ENCODE measurements at regions not wholly inside any gene's neighbourhood (a gene's known extent, or its start where the extent isn't known, plus 50 kb on each side); places are given as distances from the start of the nearest gene placed in this dataset.

DNA sequence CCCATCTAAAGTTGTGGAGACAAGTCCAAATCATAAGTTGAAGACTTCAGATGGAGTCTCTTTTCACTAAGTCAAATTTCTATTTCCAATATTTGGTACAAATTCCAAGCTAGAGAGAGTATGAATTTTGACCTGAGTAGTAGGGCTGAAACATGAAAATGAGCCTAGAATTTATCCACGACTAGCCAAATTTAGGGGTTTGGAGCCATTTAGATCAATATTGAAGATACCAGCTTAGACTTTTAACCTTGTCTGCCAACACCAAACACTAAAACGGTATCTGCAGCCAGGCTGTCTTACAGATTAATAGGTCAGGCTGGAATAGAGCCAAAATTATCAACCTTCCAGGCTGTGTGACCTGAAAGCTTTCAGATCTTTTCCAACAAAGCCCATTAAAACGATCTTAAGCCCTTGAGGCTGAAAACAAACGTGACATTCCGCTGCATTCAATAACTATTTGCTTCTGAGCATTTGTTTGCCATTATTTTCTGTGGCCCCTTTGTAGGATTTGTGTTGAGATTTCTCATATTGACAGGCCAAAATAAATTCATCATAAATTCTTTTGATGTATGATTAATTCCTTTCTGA is 268.7 kb upstream of the DKK2 start:
- Histone ChIP-seq H3K27me3 (ENCODE audit: insufficient read depth, low read length) (no peaks in the 10 kb centered on the region), H3K4me1 (ENCODE audit: insufficient read depth, low read length) (no peaks in the 10 kb centered on the region), H3K9ac (ENCODE audit: low read depth, low read length) (no peak overlapping the region), H3K27ac (ENCODE audit: low read length) (no peak overlapping the region), H3K9me3 (ENCODE audit: insufficient read depth, low read depth, low read length) (no peaks in the 10 kb centered on the region), H3K4me3 (ENCODE audit: low read length) (no peak overlapping the region), H3K36me3 (ENCODE audit: insufficient read depth, low read depth, low read length) (no peaks in the 10 kb centered on the region)

DNA sequence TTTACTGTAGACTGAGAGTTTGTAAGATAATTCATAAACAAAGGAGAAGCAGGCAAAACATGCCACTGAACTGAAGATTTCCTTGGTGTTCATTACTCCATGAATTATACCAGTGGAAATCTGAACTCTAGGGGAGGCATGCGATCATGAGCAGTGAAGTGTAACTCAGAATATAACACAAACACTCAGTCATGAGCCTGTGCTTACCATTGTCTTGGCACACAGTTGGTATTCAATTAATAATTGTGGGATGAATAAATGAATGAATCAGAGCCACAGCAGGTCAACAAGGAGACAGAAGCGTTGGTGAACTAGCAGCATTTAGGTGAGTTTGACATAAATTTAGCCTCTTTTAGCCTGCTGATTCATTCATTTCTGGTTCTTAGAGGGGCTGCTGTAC is 263.5 kb upstream of the DKK2 start:
- H3K27ac ChIP-seq (ENCODE audit: low read length) = no peak overlapping the region
- no peak overlapping the region for H3K4me3 ChIP-seq (ENCODE audit: low read length)
- H3K36me3 ChIP-seq (ENCODE audit: insufficient read depth, low read depth, low read length) = no peaks in the 10 kb centered on the region
- no peak overlapping the region for H3K9ac ChIP-seq (ENCODE audit: low read depth, low read length)
- H3K27me3 ChIP-seq (ENCODE audit: insufficient read depth, low read length) = no peaks in the 10 kb centered on the region
- H3K4me1 ChIP-seq (ENCODE audit: insufficient read depth, low read length) = no peaks in the 10 kb centered on the region
- peaks cover 7% of the 10 kb centered on the region for H3K9me3 ChIP-seq (ENCODE audit: insufficient read depth, low read depth, low read length)

DNA sequence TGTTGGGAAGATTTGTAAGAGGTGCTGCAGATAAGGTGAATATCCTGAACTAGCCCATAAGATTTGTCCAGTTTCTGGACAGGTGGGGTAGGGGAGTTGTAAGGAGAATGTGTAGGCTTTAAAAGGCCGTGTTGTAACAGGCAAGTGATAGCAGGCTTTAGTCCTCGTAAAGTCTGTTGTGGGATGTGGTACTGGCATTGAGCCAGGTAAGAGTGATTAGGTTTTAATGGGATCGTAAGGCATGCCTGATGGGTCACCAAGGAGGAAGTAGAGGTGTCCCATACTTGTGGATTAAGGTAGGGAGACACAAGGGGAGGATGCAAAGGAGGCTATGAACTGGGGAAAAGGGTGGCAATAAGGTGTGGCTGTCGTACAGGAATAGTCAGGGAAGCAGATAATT is 256.9 kb upstream of the DKK2 start:
- Histone ChIP-seq H3K9me3 (ENCODE audit: insufficient read depth, low read depth, low read length) (peaks cover 7% of the 10 kb centered on the region), H3K9ac (ENCODE audit: low read depth, low read length) (no peak overlapping the region), H3K36me3 (ENCODE audit: insufficient read depth, low read depth, low read length) (no peaks in the 10 kb centered on the region), H3K27ac (ENCODE audit: low read length) (no peak overlapping the region), H3K4me3 (ENCODE audit: low read length) (no peak overlapping the region), H3K27me3 (ENCODE audit: insufficient read depth, low read length) (no peaks in the 10 kb centered on the region), H3K4me1 (ENCODE audit: insufficient read depth, low read length) (no peaks in the 10 kb centered on the region)

DNA sequence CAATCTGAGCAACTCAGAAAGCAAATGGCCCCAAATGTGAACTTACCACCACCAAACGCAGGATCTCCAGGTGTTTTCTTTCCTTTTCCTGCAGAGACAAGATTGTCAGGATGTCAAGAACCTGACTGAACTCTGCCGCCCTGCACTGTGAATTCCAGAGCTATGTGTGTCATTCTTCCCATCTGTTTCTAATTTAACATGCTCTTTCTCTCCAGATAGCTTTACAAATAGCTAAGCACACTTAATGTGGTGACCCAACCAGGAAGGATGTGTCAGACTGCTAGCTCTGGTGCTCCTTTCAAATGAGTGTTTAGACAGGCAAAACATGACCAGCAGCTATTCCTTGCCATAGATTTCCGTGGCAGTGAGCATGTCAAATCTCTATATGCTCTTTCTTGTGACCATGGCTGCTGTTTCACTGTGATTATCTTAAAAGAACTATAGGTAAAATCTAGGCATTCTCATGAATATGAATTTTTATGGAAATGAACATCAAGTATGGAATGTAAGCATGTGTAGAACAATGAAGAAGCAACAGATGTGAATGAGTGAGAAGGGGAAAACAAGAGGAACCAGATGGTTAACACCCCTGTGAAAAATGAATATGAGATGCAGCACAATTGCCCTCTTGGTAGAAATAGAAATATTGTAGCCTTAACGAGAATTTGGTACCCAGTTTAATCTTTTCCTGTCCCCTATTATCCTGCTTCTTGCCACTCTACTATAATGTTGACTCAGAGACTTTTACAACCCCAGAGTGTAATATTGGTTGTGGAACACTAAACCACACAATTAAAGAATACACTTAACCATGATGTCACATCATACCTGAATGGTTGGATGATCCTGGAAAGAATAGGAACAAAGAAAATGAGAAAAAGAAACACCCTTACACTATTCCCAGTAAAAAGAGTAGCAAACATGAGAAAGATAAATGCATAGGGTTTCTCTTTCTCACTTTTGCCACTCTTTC is 247.8 kb upstream of the DKK2 start:
- Histone ChIP-seq H3K27ac (ENCODE audit: low read length) (no peak overlapping the region), H3K9ac (ENCODE audit: low read depth, low read length) (no peak overlapping the region), H3K4me3 (ENCODE audit: low read length) (no peak overlapping the region), H3K9me3 (ENCODE audit: insufficient read depth, low read depth, low read length) (no peaks in the 10 kb centered on the region), H3K27me3 (ENCODE audit: insufficient read depth, low read length) (no peaks in the 10 kb centered on the region), H3K4me1 (ENCODE audit: insufficient read depth, low read length) (no peaks in the 10 kb centered on the region; the same call in 1 of the 2 replicates), H3K36me3 (ENCODE audit: insufficient read depth, low read depth, low read length) (no peaks in the 10 kb centered on the region)

DNA sequence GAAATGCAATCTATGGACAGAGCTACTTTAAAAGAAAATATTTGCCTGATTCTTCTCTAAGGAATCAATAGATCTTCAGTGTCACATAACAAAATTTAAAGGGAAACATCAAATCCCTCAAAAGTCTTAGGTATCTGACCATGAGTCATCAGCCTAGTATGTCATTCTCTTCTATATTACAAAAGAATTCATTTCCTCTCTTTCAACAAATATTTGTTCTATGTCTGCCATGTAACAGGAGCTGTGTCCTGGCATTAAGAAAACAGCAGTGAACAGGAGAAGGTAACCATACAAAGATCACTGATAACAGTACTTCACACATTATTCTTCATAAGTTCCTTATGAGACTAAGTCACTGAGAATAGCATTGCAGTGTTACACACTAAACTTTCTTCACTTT is 243.6 kb upstream of the DKK2 start:
- H3K27ac ChIP-seq (ENCODE audit: low read length) = no peak overlapping the region

DNA sequence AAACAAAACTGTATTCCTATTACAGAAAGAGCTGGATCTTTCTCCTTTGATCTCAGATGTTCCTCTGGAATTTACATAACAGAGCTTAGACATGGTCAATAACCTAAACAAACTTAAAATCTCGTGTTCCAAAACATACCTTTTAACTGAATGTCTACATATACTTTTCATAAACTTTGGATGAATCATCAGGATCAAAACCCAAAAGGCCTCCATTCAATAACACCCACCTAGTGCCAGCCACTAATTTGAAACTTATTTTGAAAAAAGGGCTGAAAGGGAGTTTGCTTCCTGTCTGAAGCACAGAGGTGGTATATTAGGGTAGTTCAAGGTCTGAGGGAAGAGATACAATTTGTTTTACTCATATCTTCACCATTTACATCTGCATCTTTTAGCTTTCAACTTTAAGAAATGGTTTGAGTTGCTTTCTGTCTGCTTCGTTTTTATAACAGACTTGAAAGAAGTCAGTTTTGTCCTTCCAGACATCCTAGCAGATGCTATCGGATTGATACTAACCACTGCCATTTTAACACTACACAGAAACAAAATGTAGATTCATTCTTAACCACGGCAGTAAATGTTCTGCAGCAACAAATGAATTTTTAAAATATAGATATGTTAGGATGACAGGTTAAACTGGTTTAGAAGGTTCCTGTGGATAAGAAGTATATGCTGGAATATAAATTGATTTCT is 242.8 kb upstream of the DKK2 start:
- no peaks in the 10 kb centered on the region for H3K9me3 ChIP-seq (ENCODE audit: insufficient read depth, low read depth, low read length)
- H3K27ac ChIP-seq (ENCODE audit: low read length) = no peak overlapping the region
- no peaks in the 10 kb centered on the region for H3K27me3 ChIP-seq (ENCODE audit: insufficient read depth, low read length)
- H3K36me3 ChIP-seq (ENCODE audit: insufficient read depth, low read depth, low read length) = no peaks in the 10 kb centered on the region
- no peak overlapping the region for H3K9ac ChIP-seq (ENCODE audit: low read depth, low read length)
- no peak overlapping the region for H3K4me3 ChIP-seq (ENCODE audit: low read length)
- H3K4me1 ChIP-seq (ENCODE audit: insufficient read depth, low read length) = no peaks in the 10 kb centered on the region; the same call in 1 of the 2 replicates

More for the DNA sequence above, 243.6 kb upstream of the DKK2 start:
- H3K27me3 ChIP-seq (ENCODE audit: insufficient read depth, low read length) = no peaks in the 10 kb centered on the region
- no peaks in the 10 kb centered on the region for H3K36me3 ChIP-seq (ENCODE audit: insufficient read depth, low read depth, low read length)
- no peak overlapping the region for H3K9ac ChIP-seq (ENCODE audit: low read depth, low read length)
- no peak overlapping the region for H3K4me3 ChIP-seq (ENCODE audit: low read length)
- H3K4me1 ChIP-seq (ENCODE audit: insufficient read depth, low read length) = no peaks in the 10 kb centered on the region; the same call in 1 of the 2 replicates
- H3K9me3 ChIP-seq (ENCODE audit: insufficient read depth, low read depth, low read length) = no peaks in the 10 kb centered on the region

DNA sequence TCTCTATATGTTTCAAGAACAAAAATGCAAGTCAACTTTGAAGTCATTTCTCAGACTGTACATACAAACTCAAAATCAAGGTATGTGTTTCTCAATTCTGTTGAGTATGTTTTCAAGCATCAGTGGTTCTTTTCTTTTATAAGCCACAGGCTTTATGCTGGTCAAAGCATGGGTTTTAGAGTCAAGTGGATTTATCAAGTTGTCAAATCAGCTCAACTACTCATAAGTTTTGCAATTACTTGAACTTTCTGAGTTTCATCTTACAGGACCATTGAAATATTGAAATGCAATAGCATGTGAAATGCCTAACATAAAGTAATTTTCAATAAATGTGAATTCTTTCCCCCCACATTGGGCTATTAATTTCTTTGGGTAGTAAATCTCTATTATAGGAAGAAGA is 239.9 kb upstream of the DKK2 start:
- Histone ChIP-seq H3K4me3 (ENCODE audit: low read length) (no peak overlapping the region), H3K36me3 (ENCODE audit: insufficient read depth, low read depth, low read length) (no peaks in the 10 kb centered on the region), H3K27me3 (ENCODE audit: insufficient read depth, low read length) (no peaks in the 10 kb centered on the region), H3K27ac (ENCODE audit: low read length) (no peak overlapping the region), H3K4me1 (ENCODE audit: insufficient read depth, low read length) (no peaks in the 10 kb centered on the region; the same call in 1 of the 2 replicates), H3K9ac (ENCODE audit: low read depth, low read length) (no peak overlapping the region), H3K9me3 (ENCODE audit: insufficient read depth, low read depth, low read length) (no peaks in the 10 kb centered on the region)

DNA sequence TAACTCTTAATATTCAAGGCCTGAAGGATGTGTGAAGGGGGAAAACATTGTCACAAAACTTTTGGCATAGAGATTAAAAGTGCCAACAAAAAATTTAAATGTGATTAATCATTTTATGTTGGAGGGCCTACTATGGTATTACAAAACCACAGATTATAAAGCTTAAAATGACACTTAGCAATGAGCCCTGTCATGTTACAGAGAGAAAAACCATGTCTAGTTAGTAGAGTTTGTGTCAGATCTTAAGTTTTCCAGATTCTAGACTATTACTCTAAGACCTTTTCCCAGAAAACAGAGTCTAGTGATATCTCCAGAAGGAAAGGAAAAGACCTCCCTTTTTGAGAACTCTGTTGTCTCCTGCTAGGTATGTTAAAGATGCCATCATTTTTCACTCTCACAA is 239.1 kb upstream of the DKK2 start:
- H3K27me3 ChIP-seq (ENCODE audit: insufficient read depth, low read length) = no peaks in the 10 kb centered on the region
- no peaks in the 10 kb centered on the region for H3K9me3 ChIP-seq (ENCODE audit: insufficient read depth, low read depth, low read length)
- no peak overlapping the region for H3K9ac ChIP-seq (ENCODE audit: low read depth, low read length)
- H3K27ac ChIP-seq (ENCODE audit: low read length) = no peak overlapping the region
- no peaks in the 10 kb centered on the region for H3K36me3 ChIP-seq (ENCODE audit: insufficient read depth, low read depth, low read length)
- no peaks in the 10 kb centered on the region; the same call in 1 of the 2 replicates for H3K4me1 ChIP-seq (ENCODE audit: insufficient read depth, low read length)
- H3K4me3 ChIP-seq (ENCODE audit: low read length) = no peak overlapping the region

DNA sequence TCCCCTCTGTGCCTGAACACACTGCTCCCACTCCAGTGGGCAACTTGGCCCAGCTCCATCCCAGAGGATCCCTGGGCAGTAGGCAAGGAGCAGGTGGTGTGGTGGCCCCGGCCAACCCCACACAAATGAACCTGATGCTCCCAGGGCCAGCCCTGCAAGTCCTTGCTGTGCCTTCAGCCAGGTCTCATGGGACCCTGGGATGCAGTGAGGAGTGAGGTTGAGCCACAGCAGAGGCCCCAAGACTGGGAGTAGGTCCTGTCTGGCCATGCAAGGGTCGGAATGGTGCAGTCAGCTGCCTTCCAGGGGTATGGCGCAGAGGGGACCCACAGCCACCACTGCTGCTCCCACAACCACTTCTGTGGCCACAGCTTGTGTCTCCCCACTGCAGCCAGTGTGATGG is 234.5 kb upstream of the DKK2 start:
- Histone ChIP-seq H3K9me3 (ENCODE audit: insufficient read depth, low read depth, low read length) (no peaks in the 10 kb centered on the region), H3K27me3 (ENCODE audit: insufficient read depth, low read length) (no peaks in the 10 kb centered on the region), H3K9ac (ENCODE audit: low read depth, low read length) (no peak overlapping the region), H3K27ac (ENCODE audit: low read length) (no peak overlapping the region), H3K36me3 (ENCODE audit: insufficient read depth, low read depth, low read length) (no peaks in the 10 kb centered on the region), H3K4me3 (ENCODE audit: low read length) (no peak overlapping the region), H3K4me1 (ENCODE audit: insufficient read depth, low read length) (no peaks in the 10 kb centered on the region; the same call in 1 of the 2 replicates)

DNA sequence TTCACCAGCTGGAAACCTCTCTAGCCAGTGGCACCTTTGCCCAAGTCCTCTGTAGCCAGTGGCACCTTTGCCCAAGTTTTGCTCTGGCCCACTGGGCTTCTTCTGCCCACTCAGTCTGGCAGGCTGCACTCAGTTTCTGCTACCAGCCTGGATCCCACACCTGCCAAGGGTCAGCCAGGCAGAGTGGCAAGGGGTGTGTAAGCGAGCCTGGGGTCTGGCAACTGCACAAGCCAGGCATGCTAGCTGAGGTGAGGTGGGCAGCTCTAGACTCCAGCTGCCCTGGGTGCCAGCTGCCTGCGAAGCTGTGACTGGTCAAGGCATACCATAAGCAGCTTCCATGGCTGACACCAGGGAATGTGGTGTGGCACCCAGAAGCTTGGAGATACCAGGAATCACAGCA is 233.1 kb upstream of the DKK2 start:
- H3K36me3 ChIP-seq (ENCODE audit: insufficient read depth, low read depth, low read length) = no peaks in the 10 kb centered on the region
- H3K27me3 ChIP-seq (ENCODE audit: insufficient read depth, low read length) = no peaks in the 10 kb centered on the region
- no peaks in the 10 kb centered on the region; the same call in 1 of the 2 replicates for H3K4me1 ChIP-seq (ENCODE audit: insufficient read depth, low read length)
- H3K9ac ChIP-seq (ENCODE audit: low read depth, low read length) = no peak overlapping the region
- H3K27ac ChIP-seq (ENCODE audit: low read length) = no peak overlapping the region
- H3K4me3 ChIP-seq (ENCODE audit: low read length) = no peak overlapping the region
- H3K9me3 ChIP-seq (ENCODE audit: insufficient read depth, low read depth, low read length) = no peaks in the 10 kb centered on the region

DNA sequence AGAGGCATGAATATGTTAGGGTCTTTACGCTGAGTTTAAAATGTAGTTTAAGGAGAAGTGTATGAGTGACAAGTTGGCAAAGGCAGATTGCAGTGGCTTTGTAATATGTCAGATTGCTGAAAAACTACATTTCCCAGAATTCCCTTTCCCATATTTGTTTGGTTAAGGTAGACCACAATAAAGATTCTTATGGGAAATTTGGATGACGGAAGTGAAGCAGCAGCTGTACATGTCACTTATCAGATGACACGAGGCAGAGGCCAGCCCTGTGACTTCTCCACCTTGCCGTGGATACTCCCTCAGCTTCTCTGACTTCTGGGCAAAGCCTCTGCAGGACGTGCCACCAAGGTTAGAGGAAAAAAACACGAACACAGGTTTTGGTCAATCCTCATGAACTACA is 229.7 kb upstream of the DKK2 start:
- Histone ChIP-seq H3K9me3 (ENCODE audit: insufficient read depth, low read depth, low read length) (no peaks in the 10 kb centered on the region), H3K27ac (ENCODE audit: low read length) (no peak overlapping the region)

More for the DNA sequence above, 229.7 kb upstream of the DKK2 start:
- Histone ChIP-seq H3K4me1 (ENCODE audit: insufficient read depth, low read length) (no peaks in the 10 kb centered on the region; the same call in 1 of the 2 replicates), H3K27me3 (ENCODE audit: insufficient read depth, low read length) (no peaks in the 10 kb centered on the region), H3K36me3 (ENCODE audit: insufficient read depth, low read depth, low read length) (no peaks in the 10 kb centered on the region), H3K4me3 (ENCODE audit: low read length) (no peak overlapping the region), H3K9ac (ENCODE audit: low read depth, low read length) (no peak overlapping the region)
